ENCODE measurements at regions not wholly inside any gene's neighbourhood (a gene's known extent, or its start where the extent isn't known, plus 50 kb on each side); places are given as distances from the start of the nearest gene placed in this dataset.

GRCh38 chrX:103440621-103441020, 64.3 kb downstream of the BEX3 start:
- TF ChIP-seq POLR2A (IDR thresholded peaks at IDR 0.05; ENCODE audit: low read length): no peak
- no peak for TF ChIP-seq GATA1 (IDR thresholded peaks at IDR 0.05; ENCODE audit: low read depth, low read length)
